GM03348 (cell line): ENCODE measurements at regions not wholly inside any gene's neighbourhood (a gene's known extent, or its start where the extent isn't known, plus 50 kb on each side); places are given as distances from the start of the nearest gene placed in this dataset.

Experiments
- DNase-seq: peaks from one replicate; pipeline ENCODE4 v3.0.0; 2012; ENCODE audit warnings: low spot score

DNA sequence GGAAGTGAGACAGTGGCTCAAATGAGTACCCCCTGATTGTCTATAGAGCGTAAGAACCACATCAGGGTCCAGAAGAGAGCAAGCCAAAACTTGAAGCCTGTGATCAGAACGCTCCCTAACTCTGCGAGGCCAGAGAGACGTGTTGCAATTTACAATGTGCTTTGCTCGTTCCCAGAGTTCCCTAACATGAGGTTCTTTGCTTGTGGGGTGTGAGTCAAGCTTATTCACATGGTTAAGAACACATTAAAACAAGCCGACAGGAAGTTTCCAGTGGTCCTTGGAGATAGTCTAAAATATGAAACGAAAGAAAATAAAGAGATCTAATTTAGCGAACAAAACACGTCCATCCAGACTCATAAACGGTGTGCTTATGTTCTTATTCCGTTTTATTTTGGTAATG is 702.3 kb downstream of the TRIML1 start:
- no peak for DNase-seq

DNA sequence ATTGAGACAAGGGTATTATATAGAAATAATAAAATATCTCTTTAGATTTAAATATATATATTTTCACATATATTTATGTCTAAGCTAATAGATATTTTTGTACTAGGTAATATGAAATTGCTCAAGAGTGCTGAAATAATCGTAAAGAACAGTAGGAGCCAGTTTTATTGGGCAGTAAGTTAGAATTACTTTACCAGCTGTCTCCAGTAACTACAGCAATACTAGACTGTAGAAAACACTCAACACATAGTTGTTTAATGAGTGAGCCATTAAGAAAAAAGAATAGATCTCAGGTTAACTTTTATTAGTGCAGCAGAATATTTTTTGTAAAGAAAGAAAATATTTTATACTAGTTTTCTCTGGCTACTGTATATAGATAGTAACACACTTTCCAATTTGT is 715.2 kb downstream of the TRIML1 start:
- DNase-seq: peak; percentile 15

DNA sequence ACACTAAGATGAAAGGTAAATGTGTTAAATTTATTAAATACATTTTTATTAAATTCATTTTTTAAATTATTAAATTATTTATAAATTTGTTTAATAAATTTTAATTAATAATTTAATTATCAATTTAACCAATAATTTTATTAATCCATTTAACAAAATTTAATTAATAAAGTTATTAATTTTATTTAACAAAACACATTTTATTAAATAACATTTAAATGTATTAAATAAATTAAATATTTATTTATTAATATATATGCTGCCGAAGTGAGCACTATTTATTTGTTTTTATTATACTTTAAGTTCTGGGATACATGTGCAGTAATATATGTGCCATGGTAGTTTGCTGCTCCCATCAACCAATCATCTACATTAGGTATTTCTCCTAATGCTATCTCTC is 719.5 kb downstream of the TRIML1 start:
- DNase-seq: no peak

DNA sequence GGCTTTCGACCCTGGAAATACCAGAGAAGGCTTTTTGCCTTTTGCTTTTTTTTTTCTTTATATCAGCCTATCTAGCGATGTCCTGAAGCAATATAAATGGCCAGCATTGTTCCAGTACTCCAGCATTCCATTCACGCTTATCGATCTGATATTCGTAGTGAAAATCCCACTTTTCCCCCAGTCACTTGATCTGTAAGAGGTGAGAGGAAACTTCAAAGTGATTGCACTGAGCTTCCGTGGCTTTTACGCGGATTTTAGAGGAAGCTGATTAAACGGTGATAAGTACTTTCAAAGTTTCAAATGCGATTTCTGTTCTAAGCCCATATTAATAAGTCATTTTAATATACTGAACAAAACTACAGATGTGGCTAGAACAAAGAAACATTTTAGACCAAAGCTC is 725.5 kb downstream of the TRIML1 start:
- no peak for DNase-seq

DNA sequence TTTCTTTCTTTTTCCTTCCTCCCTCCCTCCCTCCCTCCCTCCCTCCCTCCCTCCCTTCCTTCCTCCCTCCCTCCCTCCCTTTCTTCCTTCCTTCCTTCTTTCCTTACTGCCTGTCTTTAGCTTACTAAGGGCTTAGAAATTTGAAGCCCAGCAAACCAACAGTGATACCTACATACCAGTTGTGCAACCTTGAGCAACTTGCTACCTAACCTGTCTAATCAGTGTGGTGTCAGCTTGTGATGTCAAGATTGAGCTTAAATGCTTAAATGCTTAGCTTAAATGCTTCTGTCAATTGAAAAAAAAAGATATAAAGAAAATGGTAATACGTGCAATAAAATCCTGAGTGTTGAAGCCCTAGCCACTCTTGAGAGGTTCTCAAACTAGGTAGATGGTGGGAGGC is 728.6 kb downstream of the TRIML1 start:
- no peak for DNase-seq

DNA sequence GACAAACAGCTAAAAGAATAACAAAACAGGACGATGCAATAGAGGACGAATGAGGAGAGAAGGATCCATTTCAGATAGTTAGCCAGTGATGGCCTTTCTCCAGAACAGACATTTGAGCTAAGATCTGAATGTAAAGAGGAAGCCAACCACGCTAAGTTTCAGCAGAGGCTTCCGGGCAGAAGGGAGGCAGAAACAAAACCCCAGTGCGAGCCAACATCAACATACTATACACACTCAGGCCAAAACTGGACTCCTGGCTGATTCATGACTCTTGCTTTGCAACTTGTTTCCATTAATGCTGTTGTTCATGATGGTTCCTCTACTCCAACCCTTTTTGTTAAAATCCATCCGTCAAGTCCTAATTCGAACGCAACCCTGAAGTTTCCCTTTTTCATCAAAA is 730.3 kb downstream of the TRIML1 start:
- DNase-seq: no peak

DNA sequence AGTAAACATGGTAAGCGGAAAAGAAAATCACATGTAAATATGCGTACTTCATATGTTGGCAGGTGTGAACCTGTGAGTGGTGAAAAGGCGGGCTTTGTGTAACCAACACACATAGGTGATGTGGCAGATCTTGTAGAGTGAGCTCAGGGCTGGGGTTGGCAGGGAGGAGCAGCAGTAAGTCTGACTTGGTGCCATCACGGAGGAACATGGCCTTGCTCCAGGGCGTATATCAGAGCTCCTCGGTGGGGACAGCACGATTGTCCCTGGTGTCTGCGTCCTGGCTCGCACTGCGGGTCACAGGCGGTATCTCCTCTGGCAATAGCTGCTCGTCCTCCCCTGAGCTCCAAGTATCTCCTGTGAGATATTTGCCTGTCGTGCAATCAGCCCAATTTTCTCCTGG is 733.6 kb downstream of the TRIML1 start:
- DNase-seq: no peak

DNA sequence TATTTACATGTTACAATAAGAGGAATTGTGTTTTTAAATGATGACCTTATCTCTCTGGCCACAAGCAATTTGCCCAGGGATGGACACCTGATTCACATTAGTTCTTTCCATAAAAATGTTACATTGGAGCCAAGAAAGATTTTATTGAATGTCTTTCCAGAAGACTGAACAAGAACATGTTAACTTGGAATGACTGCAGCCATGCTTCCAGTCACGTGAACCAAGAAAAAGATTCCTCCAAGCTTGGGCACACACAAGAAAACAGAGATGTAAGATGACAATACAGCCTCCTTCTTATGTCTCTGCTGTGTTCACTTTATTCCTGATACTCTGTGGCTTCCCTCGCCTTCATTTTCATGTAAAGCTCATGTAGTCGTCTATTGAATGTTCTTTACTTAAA is 737.6 kb downstream of the TRIML1 start:
- no peak for DNase-seq

DNA sequence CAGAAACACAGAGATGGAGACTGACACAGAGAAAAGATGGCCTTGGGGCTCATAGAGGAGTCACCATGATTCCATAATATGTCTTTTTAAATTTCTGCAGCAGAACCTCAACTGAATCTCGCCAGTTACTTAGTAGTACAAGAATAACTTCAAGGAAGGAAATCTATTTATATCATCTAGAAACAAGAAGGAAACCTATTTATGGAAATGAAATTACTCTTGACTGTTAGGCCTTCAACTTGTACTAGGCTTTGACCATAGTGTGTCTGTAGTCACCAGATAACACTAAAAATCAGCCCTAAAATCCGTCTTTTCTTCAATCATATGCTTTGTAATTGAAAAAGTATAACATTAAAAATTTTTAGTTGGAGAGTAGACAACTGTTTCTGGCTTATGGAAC is 740.4 kb downstream of the TRIML1 start:
- no peak for DNase-seq

DNA sequence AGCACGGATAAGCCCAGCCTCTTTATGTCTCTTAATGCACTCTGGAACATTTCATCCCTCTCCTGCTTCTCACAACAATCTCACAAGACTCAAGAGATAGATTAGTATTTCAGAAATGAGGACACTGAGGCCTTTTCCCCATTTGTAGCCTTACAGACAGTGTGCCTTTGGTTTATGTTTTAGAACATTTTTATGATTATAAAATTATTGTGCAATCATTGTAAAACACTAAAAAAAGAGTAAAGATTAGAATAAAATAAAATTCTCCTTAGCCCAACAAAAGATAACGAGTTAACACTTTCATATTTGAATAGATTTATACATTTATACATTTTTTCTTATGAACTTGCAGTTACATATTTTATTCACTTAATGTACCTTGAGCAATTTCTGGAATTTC is 748.7 kb downstream of the TRIML1 start:
- DNase-seq: no peak

DNA sequence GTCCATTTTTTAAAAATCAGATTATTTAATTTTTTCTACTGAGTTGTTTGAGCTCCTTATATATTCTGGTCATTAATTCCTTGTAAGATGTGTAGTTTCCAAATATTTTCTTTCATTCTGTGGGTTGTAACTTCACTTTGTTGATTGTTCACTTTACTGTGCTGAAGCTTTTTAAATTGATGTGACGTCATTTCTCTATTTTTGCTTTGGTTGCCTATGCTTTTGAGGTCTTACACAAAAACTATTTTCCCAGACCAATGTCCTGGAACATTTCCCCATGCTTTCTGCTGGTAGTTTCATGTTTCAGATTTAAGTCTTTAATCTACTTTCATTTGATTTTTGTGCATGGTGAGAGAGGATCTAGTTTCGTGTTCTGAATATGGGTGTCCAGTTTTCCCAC is 753.6 kb downstream of the TRIML1 start:
- no peak for DNase-seq

DNA sequence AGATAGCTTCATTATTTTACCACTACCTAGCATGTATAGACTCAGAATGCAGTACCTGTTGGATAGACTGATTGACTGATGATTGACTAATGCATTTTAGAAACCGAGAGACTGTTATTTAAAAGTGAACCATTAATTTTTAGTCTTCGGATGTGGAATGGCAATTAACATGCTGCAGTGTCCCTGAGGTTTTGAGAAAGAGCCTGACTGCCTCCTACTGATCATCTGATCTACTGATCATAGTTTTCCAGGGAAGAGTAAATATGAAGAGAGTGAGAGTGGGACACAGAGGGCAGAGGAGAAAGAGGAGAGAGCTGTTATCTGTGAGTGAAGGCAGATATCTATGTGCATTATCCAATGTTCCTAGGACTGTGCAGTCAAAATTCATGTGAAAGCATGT is 764.7 kb downstream of the TRIML1 start:
- peak; percentile 7 for DNase-seq

DNA sequence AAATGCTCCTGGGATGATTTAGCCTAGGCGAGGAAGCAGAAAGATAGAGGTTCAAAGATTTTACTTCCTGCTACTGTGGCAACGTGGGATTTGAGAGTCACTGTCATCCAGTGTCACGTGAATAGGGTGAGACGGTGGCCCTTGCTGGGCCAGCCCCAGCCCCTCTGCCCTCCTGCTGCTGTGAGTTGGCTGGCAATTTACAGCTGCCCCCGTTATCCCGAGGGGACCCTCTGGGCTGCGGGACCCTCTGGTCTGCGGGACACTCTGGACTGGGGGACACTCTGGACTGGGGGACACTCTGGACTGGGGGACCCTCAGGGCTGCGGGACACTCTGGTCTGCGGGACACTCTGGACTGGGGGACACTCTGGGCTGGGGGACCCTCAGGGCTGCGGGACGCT is 765.4 kb downstream of the TRIML1 start:
- DNase-seq: no peak

DNA sequence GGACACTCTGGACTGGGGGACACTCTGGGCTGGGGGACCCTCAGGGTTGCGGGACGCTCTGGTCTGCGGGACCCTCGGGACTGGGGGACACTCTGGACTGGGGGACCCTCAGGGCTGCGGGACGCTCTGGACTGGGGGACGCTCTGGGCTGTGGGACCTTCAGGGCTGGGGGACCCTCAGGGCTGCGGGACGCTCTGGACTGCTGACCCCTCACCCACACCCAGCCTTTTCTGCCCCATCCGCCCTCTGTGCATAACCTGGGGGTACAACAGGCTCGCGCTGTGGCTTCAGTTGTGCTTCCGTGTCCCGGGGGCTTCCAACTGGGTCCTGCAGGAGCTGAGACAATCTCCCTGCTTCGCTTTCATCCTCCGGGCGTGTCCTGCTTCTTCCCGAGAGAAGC is 766.0 kb downstream of the TRIML1 start:
- DNase-seq: no peak

DNA sequence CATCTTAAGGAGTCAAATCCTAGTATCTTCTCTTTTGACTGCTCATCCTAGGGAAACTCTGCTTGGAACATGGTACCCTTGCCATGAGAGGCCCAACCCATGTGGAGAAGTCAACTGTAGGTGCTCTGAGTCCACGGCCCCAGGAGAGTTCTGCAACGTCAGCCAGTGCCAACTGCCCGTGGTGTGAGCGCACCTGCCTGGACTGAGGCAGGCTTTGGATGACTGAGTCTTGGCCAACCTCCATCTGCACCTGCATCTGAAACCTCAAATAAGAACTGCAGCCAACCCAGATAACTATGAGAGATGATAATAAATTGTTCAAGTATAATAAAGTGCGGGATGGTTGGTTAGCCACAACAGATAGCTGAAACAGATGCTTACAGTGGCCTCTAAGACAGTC is 772.0 kb downstream of the TRIML1 start:
- no peak for DNase-seq

DNA sequence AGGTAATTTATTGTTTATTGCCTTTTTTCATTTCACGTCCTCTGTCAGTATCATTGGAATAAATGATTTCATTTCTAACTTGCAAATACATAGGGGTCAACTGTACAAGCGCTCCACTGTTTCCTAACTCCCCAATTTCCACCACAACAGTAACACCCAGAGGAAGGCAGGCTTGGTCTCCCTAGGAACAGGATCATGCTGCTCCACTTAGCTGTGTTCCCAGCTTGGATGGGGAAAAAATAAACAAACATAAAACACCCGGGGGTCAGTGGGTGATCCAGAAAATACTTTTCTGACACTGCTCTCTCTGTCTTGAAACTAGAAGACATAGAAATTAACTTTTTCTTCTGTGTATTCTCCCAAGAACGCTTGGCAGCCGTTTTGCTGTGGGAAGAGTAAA is 772.5 kb downstream of the TRIML1 start:
- DNase-seq: no peak

DNA sequence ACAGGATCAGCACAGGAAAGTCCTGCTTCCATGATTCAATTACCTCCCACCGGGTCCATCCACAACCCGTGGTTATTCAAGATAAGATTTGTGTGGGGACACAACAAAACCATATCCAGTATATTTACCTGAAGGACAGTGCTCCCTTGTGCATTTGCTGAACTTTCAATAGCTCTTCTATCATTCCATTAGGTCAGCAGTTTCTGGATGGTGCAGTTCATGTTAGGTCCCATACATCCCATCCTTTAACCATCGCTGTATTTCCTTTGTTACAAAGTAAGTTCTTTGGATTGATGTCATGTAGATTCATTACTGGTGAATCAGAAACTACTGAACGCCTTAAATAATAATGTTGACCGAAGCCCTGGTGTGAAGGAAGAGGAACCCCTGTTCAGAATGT is 775.9 kb downstream of the TRIML1 start:
- DNase-seq: no peak

DNA sequence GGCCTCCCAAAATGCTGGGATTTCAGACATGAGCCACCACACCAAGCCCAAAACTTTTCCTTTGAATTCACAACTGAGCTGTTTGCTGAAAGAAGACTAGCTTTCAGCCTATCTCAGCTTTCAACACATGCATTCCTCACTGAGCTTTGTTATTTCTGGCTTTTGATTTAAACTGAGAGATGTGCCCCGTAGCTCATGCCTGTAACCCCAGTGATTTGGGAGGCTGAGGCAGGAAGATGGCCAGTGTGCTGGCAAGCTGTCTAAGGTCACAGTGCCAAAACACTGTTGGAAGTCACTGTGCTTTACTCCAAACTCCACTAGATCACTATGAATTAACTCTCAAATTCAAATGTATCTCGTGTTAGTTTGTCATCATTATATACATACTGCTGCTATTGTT is 779.5 kb downstream of the TRIML1 start:
- DNase-seq: no peak

DNA sequence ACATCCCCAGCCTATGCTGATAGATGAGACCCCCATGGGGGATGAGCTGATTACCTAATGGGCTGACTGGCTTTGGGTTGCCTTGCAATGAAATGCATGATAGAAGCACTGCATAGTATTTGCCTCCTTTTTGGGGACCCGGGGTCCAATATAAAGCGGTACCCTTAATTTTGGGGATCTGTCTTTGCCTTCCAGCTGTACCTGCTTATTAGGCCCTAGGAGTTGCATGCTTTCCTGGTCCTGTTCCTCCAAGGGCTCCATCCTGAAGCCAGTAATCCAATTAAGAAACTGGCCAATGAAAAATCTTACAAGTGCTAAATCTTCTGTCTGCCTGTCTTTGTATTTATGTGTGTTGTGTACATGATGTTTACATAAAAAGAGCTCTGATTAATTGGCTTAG is 791.6 kb downstream of the TRIML1 start:
- no peak for DNase-seq

DNA sequence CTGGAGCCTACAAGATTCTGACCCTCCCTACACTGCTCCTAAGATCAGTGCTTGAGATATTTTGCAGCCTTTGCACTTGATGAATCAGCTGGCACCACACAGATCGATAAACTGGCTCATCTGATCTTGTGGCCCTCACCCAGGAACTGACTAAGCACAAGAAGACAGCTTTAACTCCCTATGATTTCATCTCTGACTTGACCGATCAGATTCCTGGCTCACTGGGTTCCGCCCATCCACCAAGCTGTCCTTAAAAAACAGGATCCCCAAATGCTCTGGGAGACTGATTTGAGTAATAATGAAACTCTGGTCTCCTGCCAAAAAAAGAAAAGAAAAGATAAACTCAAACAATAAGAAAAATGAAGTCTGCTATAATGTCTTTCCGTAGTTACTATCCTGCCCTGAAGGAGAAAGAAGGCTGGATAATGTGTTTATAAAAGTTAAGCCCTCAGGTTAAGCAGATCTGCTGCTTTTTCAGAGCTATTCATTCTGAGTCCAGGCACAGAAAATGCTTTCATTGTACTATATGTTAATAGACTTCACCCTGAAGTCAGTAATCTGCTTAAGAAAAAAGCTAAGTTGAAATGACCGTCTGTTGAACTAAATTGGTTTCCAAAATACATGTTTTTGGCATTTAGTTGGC is 795.2 kb downstream of the TRIML1 start:
- peak; percentile 13 for DNase-seq

DNA sequence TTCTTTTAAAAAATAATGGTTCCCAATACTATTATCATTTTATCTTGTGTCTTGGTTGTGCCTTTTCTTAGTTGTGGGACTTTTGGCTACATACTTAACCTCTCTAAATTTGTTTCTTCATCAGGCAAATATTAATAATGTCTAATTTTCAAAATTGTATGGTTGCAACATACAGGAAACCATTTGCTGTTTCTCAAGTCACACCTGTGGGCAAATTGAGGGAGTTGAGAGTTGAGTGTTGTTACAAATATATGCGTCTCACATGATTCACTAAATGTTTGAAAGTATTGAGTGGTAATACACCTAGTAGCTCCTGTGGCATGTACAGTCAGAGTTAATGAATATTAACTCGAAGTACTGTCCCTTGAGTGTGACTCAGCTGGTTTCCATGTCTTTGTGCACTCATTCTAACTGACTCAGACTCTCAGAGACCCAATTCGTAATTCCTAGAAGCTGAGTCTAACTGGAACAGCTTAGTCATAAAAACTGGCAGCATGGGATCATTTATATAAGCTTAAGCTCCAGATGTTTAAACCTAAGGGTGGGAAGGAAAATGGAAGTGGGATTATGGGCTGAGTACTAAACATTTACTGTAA is 802.4 kb downstream of the TRIML1 start:
- peak; percentile 75 for DNase-seq

DNA sequence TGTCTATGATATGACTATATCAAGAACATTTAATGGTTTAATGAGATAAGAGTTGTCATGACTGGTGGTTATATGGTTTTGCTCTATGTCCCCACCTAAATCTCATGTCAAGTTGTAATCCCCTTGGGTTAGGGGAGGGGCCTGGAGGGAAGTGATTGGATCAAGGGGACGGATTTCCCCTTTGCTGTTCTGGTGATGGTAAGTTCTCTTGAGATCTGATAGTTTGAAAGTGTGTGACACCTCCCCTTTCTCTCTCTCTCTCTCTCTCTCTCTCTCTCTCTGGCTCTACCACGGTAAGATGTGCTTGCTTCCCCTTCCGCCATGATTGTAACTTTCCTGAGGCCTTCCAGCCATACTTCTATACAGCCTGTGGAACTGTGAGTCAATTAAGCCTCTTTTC is 803.4 kb downstream of the TRIML1 start:
- no peak for DNase-seq

DNA sequence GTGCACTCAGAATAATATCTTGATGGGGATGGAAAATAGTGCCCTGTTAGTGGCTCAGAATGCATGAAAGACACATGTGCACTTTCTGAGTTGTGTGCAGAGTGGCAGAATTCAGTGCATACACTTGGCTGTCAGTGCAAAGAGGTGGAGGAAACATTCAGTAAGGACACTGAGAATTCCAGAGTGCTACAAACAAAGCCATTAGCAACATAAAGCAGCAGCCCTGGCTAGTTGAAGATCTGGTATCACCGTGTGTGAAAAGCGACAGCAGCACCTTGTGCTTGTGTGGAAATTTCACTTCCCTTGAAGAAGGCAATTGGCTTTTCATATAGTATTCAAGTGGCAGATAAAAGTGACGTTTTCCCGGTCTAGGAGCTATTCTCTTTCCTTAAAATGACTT is 810.4 kb downstream of the TRIML1 start:
- no peak for DNase-seq

DNA sequence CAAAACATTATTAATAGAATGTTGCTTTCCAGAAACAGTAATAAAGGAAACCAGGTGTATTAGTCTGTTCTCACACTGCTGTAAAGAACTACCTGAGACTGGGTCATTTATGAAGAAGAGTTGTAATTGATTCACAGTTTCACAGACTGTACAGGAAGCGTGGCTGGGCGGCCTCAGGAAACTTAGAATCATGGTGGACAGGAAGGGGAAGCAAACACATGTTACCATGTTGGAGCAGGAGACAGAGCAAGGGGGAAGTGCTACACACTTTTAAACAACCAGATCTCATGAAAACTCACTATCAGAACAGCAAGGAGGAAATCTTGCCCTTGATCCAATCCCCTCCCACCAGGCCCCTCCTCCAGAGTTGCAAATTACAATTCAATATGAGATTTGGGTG is 815.8 kb downstream of the TRIML1 start:
- no peak for DNase-seq

DNA sequence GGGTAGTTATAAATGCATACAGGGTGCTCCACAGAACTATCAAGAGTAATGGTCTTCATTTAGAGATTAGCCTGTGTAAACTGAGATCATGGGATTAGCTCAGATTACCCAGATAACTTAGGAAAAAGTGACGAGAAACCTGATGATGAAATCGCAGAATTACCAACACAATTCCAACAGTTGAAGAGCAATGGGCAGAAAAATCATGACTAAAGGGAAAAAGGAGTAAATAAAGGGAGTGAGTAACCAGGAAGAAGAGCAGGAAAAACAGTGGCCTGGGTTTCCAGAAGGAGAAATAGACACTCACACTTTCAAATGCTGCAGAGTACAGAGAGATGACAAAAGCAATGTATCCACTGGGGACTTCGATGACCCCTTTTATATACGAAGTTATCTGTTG is 817.3 kb downstream of the TRIML1 start:
- no peak for DNase-seq
